ENCODE measurements at regions not wholly inside any gene's neighbourhood (a gene's known extent, or its start where the extent isn't known, plus 50 kb on each side); places are given as distances from the start of the nearest gene placed in this dataset.

- Histone ChIP-seq H3K4me1 (ENCODE audit: control insufficient read depth, insufficient read depth, low read length) (no peaks in the 10 kb centered on the region), H3K4me3 (ENCODE audit: low read depth, low read length) (no peak overlapping the region), H3K36me3 (ENCODE audit: control insufficient read depth in 2 of 2, insufficient read depth in 1 of 2, low read length in 2 of 2) (no peaks in the 10 kb centered on the region), H3K9me3 (ENCODE audit: control insufficient read depth, insufficient read depth, low read depth, low read length) (no peaks in the 10 kb centered on the region), H3K27ac (ENCODE audit: extremely low read depth, low read depth, low read length) (no peak overlapping the region)
- POLR2A ChIA-PET: no interaction called here
- CTCF ChIA-PET: interaction anchor here (0.8 kb wide), 1 partner anchor 18 kb away, joined by 3 read pairs; no protein-coding TSS in a partner anchor
- TF ChIP-seq ELK4 (IDR thresholded peaks at IDR 0.05; ENCODE audit: borderline replicate concordance, low read depth, low read length) (no peak), ZNF791 (tag by site-specific recombination; IDR thresholded peaks at IDR 0.05) (no peak), ZNF76 (tag by site-specific recombination; IDR thresholded peaks at IDR 0.05; ENCODE audit: borderline replicate concordance, low read depth) (no peak), ZNF529 (tag by site-specific recombination; IDR thresholded peaks at IDR 0.05; ENCODE audit: insufficient replicate concordance) (no peak), PRDM2 (tag by site-specific recombination; IDR thresholded peaks at IDR 0.05; ENCODE audit: borderline replicate concordance) (no peak), ZNF19 (tag by site-specific recombination; IDR thresholded peaks at IDR 0.05; ENCODE audit: low read depth) (no peak), ZNF473 (tag by site-specific recombination; IDR thresholded peaks at IDR 0.05) (no peak), TSHZ1 (tag by site-specific recombination; IDR thresholded peaks at IDR 0.05; ENCODE audit: borderline replicate concordance) (no peak), ZNF121 (tag by site-specific recombination; IDR thresholded peaks at IDR 0.05) (no peak), ZNF175 (tag by site-specific recombination; IDR thresholded peaks at IDR 0.05) (no peak), ZNF621 (tag by site-specific recombination; IDR thresholded peaks at IDR 0.05) (no peak), PBX3 (CRISPR knock-in tag; IDR thresholded peaks at IDR 0.05) (no peak), GLI4 (tag by site-specific recombination; IDR thresholded peaks at IDR 0.05) (no peak), ZNF549 (tag by site-specific recombination; IDR thresholded peaks at IDR 0.05) (no peak), CTCF (tag by site-specific recombination; IDR thresholded peaks at IDR 0.05) (no peak), EGR2 (tag by site-specific recombination; IDR thresholded peaks at IDR 0.05; ENCODE audit: low read depth) (no peak), ZNF449 (tag by site-specific recombination; IDR thresholded peaks at IDR 0.05) (no peak), PRDM10 (tag by site-specific recombination; IDR thresholded peaks at IDR 0.05) (no peak)
These were observed 397.3 kb upstream of the MIR17HG start for GRCh38 chr13:90950160-90950559.

All from HEK293 (cell line).